KOPT-K1 (cell line): ENCODE measurements at regions not wholly inside any gene's neighbourhood (a gene's known extent, or its start where the extent isn't known, plus 50 kb on each side); places are given as distances from the start of the nearest gene placed in this dataset.
A peak's percentile ranks its signal among the peaks of the same experiment; 100 is the strongest.

Experiments
- H3K27ac ChIP-seq: fragments of 200-600 bp; sonication (generic); 2 replicates; pipeline ENCODE4 v1.5.1; 2016; ENCODE audit warnings: antibody characterized with exemption, mild to moderate bottlenecking, low read depth, low read length; ENCODE audit not compliant: poor library complexity, severe bottlenecking
- H3K36me3 ChIP-seq: fragments of 200-600 bp; sonication (generic); 2 replicates; pipeline ENCODE4 v1.5.1; 2017; ENCODE audit warnings: antibody characterized with exemption, mild to moderate bottlenecking, low read length, moderate library complexity; ENCODE audit not compliant: insufficient read depth
- H3K9me3 ChIP-seq: fragments of 200-600 bp; sonication (generic); 2 replicates; pipeline ENCODE4 v1.5.1; 2017; ENCODE audit warnings: antibody characterized with exemption, low read length, mild to moderate bottlenecking; ENCODE audit not compliant: insufficient read depth, poor library complexity, severe bottlenecking

GRCh38 chr13:105452895-105453294 is 1082.6 kb downstream of the EFNB2 start:
- H3K36me3 ChIP-seq = no peaks in the 10 kb centered on the region
- no peak overlapping the region for H3K27ac ChIP-seq

GRCh38 chr13:105450784-105451183 is 1084.7 kb downstream of the EFNB2 start:
- Histone ChIP-seq H3K36me3 (no peaks in the 10 kb centered on the region), H3K27ac (no peak overlapping the region), H3K9me3 (peaks cover 11% of the 10 kb centered on the region)

More at GRCh38 chr13:105452895-105453294, 1082.6 kb downstream of the EFNB2 start:
- no peaks in the 10 kb centered on the region for H3K9me3 ChIP-seq

- no peak overlapping the region for H3K27ac ChIP-seq
- peaks cover 15% of the 10 kb centered on the region for H3K9me3 ChIP-seq
- no peaks in the 10 kb centered on the region for H3K36me3 ChIP-seq
Observed at GRCh38 chr13:105448811-105449210, 1086.7 kb downstream of the EFNB2 start.

- H3K36me3 ChIP-seq = no peaks in the 10 kb centered on the region
- peak overlapping the region; percentile 49 for H3K27ac ChIP-seq
- H3K9me3 ChIP-seq = peaks cover 15% of the 10 kb centered on the region
Observed at GRCh38 chr13:105446197-105446596, 1089.3 kb downstream of the EFNB2 start.

- peak overlapping the region; percentile 49 for H3K27ac ChIP-seq
- peaks cover 15% of the 10 kb centered on the region for H3K9me3 ChIP-seq
- H3K36me3 ChIP-seq = no peaks in the 10 kb centered on the region
Observed at GRCh38 chr13:105445796-105446195, 1089.7 kb downstream of the EFNB2 start.

GRCh38 chr13:105442949-105443699 is 1092.3 kb downstream of the EFNB2 start:
- Histone ChIP-seq H3K27ac (no peak overlapping the region), H3K36me3 (no peaks in the 10 kb centered on the region), H3K9me3 (peaks cover 15% of the 10 kb centered on the region)

GRCh38 chr13:105442040-105442439 is 1093.4 kb downstream of the EFNB2 start:
- Histone ChIP-seq H3K9me3 (peaks cover 9% of the 10 kb centered on the region), H3K36me3 (no peaks in the 10 kb centered on the region), H3K27ac (no peak overlapping the region)

GRCh38 chr13:105441051-105441750 is 1094.3 kb downstream of the EFNB2 start:
- no peak overlapping the region for H3K27ac ChIP-seq
- peaks cover 4% of the 10 kb centered on the region for H3K9me3 ChIP-seq
- H3K36me3 ChIP-seq = no peaks in the 10 kb centered on the region

GRCh38 chr13:105436943-105437342 is 1098.5 kb downstream of the EFNB2 start:
- Histone ChIP-seq H3K9me3 (no peaks in the 10 kb centered on the region), H3K36me3 (no peaks in the 10 kb centered on the region), H3K27ac (no peak overlapping the region)

- H3K9me3 ChIP-seq = no peaks in the 10 kb centered on the region
- no peak overlapping the region for H3K27ac ChIP-seq
- no peaks in the 10 kb centered on the region for H3K36me3 ChIP-seq
Observed at GRCh38 chr13:105432438-105432837, 1103.0 kb downstream of the EFNB2 start.

- H3K36me3 ChIP-seq = no peaks in the 10 kb centered on the region
- H3K9me3 ChIP-seq = no peaks in the 10 kb centered on the region
- no peak overlapping the region for H3K27ac ChIP-seq
Observed at GRCh38 chr13:105428811-105429210, 1106.7 kb downstream of the EFNB2 start.

- no peaks in the 10 kb centered on the region for H3K9me3 ChIP-seq
- no peak overlapping the region for H3K27ac ChIP-seq
- H3K36me3 ChIP-seq = no peaks in the 10 kb centered on the region
Observed at GRCh38 chr13:105426441-105426840, 1109.0 kb downstream of the EFNB2 start.

- H3K27ac ChIP-seq = no peak overlapping the region
- H3K36me3 ChIP-seq = no peaks in the 10 kb centered on the region
- H3K9me3 ChIP-seq = no peaks in the 10 kb centered on the region
Observed at GRCh38 chr13:105414639-105415038, 1120.8 kb downstream of the EFNB2 start.

- H3K36me3 ChIP-seq = no peaks in the 10 kb centered on the region
- no peaks in the 10 kb centered on the region for H3K9me3 ChIP-seq
- no peak overlapping the region for H3K27ac ChIP-seq
Observed at GRCh38 chr13:105412171-105412570, 1123.3 kb downstream of the EFNB2 start.

- Histone ChIP-seq H3K27ac (no peak overlapping the region), H3K9me3 (no peaks in the 10 kb centered on the region), H3K36me3 (no peaks in the 10 kb centered on the region)
Observed at GRCh38 chr13:105410602-105411001, 1124.9 kb downstream of the EFNB2 start.

- H3K36me3 ChIP-seq = no peaks in the 10 kb centered on the region
- no peak overlapping the region for H3K27ac ChIP-seq
- H3K9me3 ChIP-seq = no peaks in the 10 kb centered on the region
Observed at GRCh38 chr13:105406551-105406950, 1128.9 kb downstream of the EFNB2 start.
